H1 (cell line): ENCODE measurements at regions not wholly inside any gene's neighbourhood (a gene's known extent, or its start where the extent isn't known, plus 50 kb on each side); places are given as distances from the start of the nearest gene placed in this dataset.

Source experiments
- ATF2 ChIP-seq: IDR thresholded peaks from 2 replicates; pipeline ENCODE4 v1.6.1; 2012; ENCODE audit warnings: low read length, inconsistent platforms
- E2F6 ChIP-seq: IDR thresholded peaks from 2 replicates; pipeline ENCODE4 v1.6.1; 2012; ENCODE audit warnings: inconsistent platforms
- EZH2 ChIP-seq: fragments of 200-600 bp; sonication (generic); IDR thresholded peaks from 2 replicates; pipeline ENCODE4 v1.7.1; 2012; ENCODE audit warnings: low read depth, mild to moderate bottlenecking, moderate library complexity, low read length, inconsistent platforms; ENCODE audit not compliant: severe bottlenecking

GRCh38 chr5:23318166-23318565 is 189.2 kb upstream of the PRDM9 start (continued):
- TF ChIP-seq ATF2 (no peak), E2F6 (no peak), EZH2 (no peak)
